Uterus (tissue), 2 donors: ENCODE measurements at regions not wholly inside any gene's neighbourhood (a gene's known extent, or its start where the extent isn't known, plus 50 kb on each side); places are given as distances from the start of the nearest gene placed in this dataset.

Experiments
- POLR2A ChIP-seq, 2 donors: fragments of 450-650 bp; IDR thresholded peaks; one replicate each; pipeline ENCODE4 v1.6.1; 2016; ENCODE audit warnings: antibody characterized with exemption in 2 of 2, mild to moderate bottlenecking in 1 of 2, moderate library complexity in 1 of 2
- TF ChIP-seq, protein P1 (sequence below), 4 experiments: fragments of 200-600 bp in 2 of 4; fragments of 450-650 bp in 2 of 4; sonication (generic) in 2 of 4; IDR thresholded peaks; one replicate each; pipeline ENCODE4 v1.5.1; 2016 to 2019; ENCODE audit warnings: antibody characterized with exemption in 4 of 4, mild to moderate bottlenecking in 2 of 4, moderate library complexity in 1 of 4

DNA sequence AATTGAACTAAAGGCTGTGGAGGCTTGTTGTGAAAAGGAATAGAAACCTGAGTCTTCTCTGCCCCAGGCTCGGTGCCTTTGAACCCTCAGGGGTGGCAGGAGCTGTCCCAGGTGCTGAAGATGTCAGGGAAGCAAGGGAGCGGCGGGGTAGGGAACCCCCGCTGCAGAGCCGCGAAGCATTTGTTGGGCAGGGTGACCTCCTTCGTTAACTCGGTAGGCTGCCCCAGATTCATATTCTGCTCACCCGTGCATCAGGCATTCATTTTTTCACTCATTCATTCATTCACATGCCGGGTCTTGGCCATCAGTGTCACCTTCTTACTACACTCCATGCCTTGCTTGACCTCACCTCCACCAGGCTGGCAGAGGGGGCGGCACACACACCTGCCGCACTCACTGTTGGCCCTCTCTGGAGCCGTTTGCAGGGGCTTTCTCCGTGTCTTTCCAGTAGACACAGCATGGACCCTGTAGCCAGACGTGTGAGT is 618.9 kb downstream of the BRD1 start:
- TF ChIP-seq, protein P1, sequence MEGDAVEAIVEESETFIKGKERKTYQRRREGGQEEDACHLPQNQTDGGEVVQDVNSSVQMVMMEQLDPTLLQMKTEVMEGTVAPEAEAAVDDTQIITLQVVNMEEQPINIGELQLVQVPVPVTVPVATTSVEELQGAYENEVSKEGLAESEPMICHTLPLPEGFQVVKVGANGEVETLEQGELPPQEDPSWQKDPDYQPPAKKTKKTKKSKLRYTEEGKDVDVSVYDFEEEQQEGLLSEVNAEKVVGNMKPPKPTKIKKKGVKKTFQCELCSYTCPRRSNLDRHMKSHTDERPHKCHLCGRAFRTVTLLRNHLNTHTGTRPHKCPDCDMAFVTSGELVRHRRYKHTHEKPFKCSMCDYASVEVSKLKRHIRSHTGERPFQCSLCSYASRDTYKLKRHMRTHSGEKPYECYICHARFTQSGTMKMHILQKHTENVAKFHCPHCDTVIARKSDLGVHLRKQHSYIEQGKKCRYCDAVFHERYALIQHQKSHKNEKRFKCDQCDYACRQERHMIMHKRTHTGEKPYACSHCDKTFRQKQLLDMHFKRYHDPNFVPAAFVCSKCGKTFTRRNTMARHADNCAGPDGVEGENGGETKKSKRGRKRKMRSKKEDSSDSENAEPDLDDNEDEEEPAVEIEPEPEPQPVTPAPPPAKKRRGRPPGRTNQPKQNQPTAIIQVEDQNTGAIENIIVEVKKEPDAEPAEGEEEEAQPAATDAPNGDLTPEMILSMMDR (IDR thresholded peaks at IDR 0.05) = no peak
- TF ChIP-seq POLR2A (IDR thresholded peaks at IDR 0.05) = no peak
